H1 (cell line): ENCODE measurements at regions not wholly inside any gene's neighbourhood (a gene's known extent, or its start where the extent isn't known, plus 50 kb on each side); places are given as distances from the start of the nearest gene placed in this dataset.

Experiments
- BACH1 ChIP-seq: IDR thresholded peaks from 2 replicates; pipeline ENCODE4 v1.6.1; 2012; ENCODE audit warnings: low read length, improper control_type of control experiment
- HDAC6 ChIP-seq: IDR thresholded peaks from one replicate; pipeline ENCODE4 v1.7.1; 2012; ENCODE audit warnings: low read depth, mild to moderate bottlenecking, inconsistent platforms, low read length, moderate library complexity
- SUZ12 ChIP-seq: fragments of 200-600 bp; sonication (generic); IDR thresholded peaks from 2 replicates; pipeline ENCODE4 v1.6.1; 2012; ENCODE audit warnings: mild to moderate bottlenecking, inconsistent platforms, low read length, moderate library complexity, mixed read lengths
- TF ChIP-seq, protein P1 (sequence below): IDR thresholded peaks from 2 replicates; pipeline ENCODE4 v1.6.1; 2012; ENCODE audit warnings: low read length, inconsistent platforms

DNA sequence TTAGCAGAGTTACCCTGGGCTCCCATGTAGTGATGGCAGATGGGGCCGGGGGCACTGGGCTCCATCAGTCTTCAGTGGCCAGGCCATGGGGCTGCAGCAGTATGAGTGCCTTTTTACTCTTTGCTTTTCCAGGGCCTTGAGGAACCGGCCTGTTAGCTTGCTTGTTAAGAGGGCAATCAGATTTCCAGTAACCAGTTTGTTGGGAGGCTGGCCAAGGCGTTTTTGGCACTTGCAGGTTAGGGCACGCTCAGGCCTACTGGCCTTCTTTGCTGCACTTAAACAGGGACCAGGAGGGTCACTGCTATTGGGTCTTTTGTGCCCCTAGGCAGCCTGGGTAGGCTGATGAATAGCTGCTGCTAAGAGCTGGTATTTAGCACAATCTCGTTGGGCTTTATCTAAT, 415.4 kb upstream of the USP9Y start (continued):
- TF ChIP-seq BACH1: no peak
- TF ChIP-seq, protein P1, sequence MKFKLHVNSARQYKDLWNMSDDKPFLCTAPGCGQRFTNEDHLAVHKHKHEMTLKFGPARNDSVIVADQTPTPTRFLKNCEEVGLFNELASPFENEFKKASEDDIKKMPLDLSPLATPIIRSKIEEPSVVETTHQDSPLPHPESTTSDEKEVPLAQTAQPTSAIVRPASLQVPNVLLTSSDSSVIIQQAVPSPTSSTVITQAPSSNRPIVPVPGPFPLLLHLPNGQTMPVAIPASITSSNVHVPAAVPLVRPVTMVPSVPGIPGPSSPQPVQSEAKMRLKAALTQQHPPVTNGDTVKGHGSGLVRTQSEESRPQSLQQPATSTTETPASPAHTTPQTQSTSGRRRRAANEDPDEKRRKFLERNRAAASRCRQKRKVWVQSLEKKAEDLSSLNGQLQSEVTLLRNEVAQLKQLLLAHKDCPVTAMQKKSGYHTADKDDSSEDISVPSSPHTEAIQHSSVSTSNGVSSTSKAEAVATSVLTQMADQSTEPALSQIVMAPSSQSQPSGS: no peak
- no peak for TF ChIP-seq SUZ12
- no peak for TF ChIP-seq HDAC6
